ENCODE measurements at regions not wholly inside any gene's neighbourhood (a gene's known extent, or its start where the extent isn't known, plus 50 kb on each side); places are given as distances from the start of the nearest gene placed in this dataset.

GRCh38 chr19:27691991-27692390 is 1521.0 kb downstream of the UQCRFS1 start:
- H3K27me3 ChIP-seq (replicated peaks in 1 of 2; ENCODE audit: control insufficient read depth in 2 of 2, insufficient read depth in 2 of 2, low read length in 1 of 2) = no peaks in the 10 kb centered on the region
- in situ Hi-C loops (cut with MboI) (no loop called here), intact Hi-C loops (cut with micrococcal nuclease; ENCODE audit: unreplicated experiment) (no loop called here)
- no peak overlapping the region for H3K4me3 ChIP-seq
- H3K9me3 ChIP-seq (replicated peaks; ENCODE audit: control insufficient read depth, insufficient read depth, low read length) = no peaks in the 10 kb centered on the region; the same call in 2 of the 3 replicates
- no peak for ATAC-seq
- no peak overlapping the region for H3K9ac ChIP-seq (ENCODE audit: control insufficient read depth, insufficient read depth, low read length)
- DNase-seq (ENCODE audit: low read depth, low spot score) = no peak
- H3K79me2 ChIP-seq (ENCODE audit: control insufficient read depth, insufficient read depth, low read length) = no peaks in the 10 kb centered on the region
- H3K27ac ChIP-seq (ENCODE audit: control insufficient read depth, insufficient read depth) = no peak overlapping the region
- H4K20me1 ChIP-seq (ENCODE audit: control insufficient read depth, insufficient read depth) = no peaks in the 10 kb centered on the region
- H3K36me3 ChIP-seq (ENCODE audit: control insufficient read depth in 2 of 2, insufficient read depth in 2 of 2, low read length in 1 of 2) = no peaks in the 10 kb centered on the region
- RAD21 ChIA-PET (ENCODE audit: unreplicated experiment) = no interaction called here
- WGBS (ENCODE audit: insufficient coverage, insufficient replicate concordance, low lambda C conversion rate, missing lambda C conversion rate) = 9% methylated on average over 4 of the region's 4 CpGs
- no peak for FAIRE-seq
- CTCF ChIA-PET = no interaction called here
- BruUV-seq (replicated peaks) = no TSS peak
- H3K4me2 ChIP-seq (ENCODE audit: control insufficient read depth, insufficient read depth) = no peak overlapping the region
- H3K4me1 ChIP-seq (ENCODE audit: control insufficient read depth, insufficient read depth, low read length) = no peaks in the 10 kb centered on the region
- TF ChIP-seq PAX5 (IDR thresholded peaks at IDR 0.05; ENCODE audit: borderline replicate concordance, low read depth, low read length) (no peak), ZNF274 (IDR thresholded peaks at IDR 0.05; ENCODE audit: insufficient read depth, insufficient read length) (no peak), ZSCAN29 (IDR thresholded peaks at IDR 0.05) (no peak), ELK1 (IDR thresholded peaks at IDR 0.05; ENCODE audit: low read depth, low read length) (no peak), YY1 (IDR thresholded peaks at IDR 0.05; ENCODE audit: low read depth, low read length) (no peak), ATF7 (IDR thresholded peaks at IDR 0.05; ENCODE audit: low read depth) (no peak)
- TF ChIP-seq, protein P1, sequence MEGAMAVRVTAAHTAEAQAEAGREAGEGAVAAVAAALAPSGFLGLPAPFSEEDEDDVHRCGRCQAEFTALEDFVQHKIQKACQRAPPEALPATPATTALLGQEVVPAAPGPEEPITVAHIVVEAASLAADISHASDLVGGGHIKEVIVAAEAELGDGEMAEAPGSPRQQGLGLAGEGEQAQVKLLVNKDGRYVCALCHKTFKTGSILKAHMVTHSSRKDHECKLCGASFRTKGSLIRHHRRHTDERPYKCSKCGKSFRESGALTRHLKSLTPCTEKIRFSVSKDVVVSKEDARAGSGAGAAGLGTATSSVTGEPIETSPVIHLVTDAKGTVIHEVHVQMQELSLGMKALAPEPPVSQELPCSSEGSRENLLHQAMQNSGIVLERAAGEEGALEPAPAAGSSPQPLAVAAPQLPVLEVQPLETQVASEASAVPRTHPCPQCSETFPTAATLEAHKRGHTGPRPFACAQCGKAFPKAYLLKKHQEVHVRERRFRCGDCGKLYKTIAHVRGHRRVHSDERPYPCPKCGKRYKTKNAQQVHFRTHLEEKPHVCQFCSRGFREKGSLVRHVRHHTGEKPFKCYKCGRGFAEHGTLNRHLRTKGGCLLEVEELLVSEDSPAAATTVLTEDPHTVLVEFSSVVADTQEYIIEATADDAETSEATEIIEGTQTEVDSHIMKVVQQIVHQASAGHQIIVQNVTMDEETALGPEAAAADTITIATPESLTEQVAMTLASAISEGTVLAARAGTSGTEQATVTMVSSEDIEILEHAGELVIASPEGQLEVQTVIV (IDR thresholded peaks at IDR 0.05; ENCODE audit: borderline replicate concordance, partially characterized antibody) = no peak
- TF ChIP-seq, protein P2, sequence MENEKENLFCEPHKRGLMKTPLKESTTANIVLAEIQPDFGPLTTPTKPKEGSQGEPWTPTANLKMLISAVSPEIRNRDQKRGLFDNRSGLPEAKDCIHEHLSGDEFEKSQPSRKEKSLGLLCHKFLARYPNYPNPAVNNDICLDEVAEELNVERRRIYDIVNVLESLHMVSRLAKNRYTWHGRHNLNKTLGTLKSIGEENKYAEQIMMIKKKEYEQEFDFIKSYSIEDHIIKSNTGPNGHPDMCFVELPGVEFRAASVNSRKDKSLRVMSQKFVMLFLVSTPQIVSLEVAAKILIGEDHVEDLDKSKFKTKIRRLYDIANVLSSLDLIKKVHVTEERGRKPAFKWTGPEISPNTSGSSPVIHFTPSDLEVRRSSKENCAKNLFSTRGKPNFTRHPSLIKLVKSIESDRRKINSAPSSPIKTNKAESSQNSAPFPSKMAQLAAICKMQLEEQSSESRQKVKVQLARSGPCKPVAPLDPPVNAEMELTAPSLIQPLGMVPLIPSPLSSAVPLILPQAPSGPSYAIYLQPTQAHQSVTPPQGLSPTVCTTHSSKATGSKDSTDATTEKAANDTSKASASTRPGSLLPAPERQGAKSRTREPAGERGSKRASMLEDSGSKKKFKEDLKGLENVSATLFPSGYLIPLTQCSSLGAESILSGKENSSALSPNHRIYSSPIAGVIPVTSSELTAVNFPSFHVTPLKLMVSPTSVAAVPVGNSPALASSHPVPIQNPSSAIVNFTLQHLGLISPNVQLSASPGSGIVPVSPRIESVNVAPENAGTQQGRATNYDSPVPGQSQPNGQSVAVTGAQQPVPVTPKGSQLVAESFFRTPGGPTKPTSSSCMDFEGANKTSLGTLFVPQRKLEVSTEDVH (IDR thresholded peaks at IDR 0.05; ENCODE audit: low read depth, partially characterized antibody) = no peak
- POLR2A ChIA-PET = no interaction called here
- no peak overlapping the region for H2AFZ ChIP-seq (ENCODE audit: control insufficient read depth, low read depth, low read length)
- SMC1A ChIA-PET (ENCODE audit: uncharacterized antibody, unreplicated experiment) = no interaction called here
